ENCODE measurements at regions not wholly inside any gene's neighbourhood (a gene's known extent, or its start where the extent isn't known, plus 50 kb on each side); places are given as distances from the start of the nearest gene placed in this dataset.

- TF ChIP-seq POLR2A (IDR thresholded peaks at IDR 0.05) (no peak), CTCF (IDR thresholded peaks at IDR 0.05) (no peak)
These were observed 123.5 kb upstream of the LAMA2 start for GRCh38 chr6:128759447-128759846.

Measured in right lobe of liver (tissue), 4 donors.